ENCODE measurements at regions not wholly inside any gene's neighbourhood (a gene's known extent, or its start where the extent isn't known, plus 50 kb on each side); places are given as distances from the start of the nearest gene placed in this dataset.
"Not testable (repeated sequence)": the region's sequence is repeated elsewhere in the genome, so short reads cannot be mapped to it uniquely, and the experiment has no call there.

- DNase-seq: no peak
Measured at GRCh38 chr6:168871642-168872315, 381.9 kb downstream of the THBS2 start.

GRCh38 chr6:168870982-168871381, 382.7 kb downstream of the THBS2 start:
- DNase-seq: no peak

- no peak for DNase-seq
Measured at GRCh38 chr6:168867247-168868102, 386.2 kb downstream of the THBS2 start.

- DNase-seq: no peak
Measured at GRCh38 chr6:168866534-168866933, 387.1 kb downstream of the THBS2 start.

- no peak for DNase-seq
Measured at GRCh38 chr6:168865522-168865921, 388.1 kb downstream of the THBS2 start.

- no peak for DNase-seq
Measured at GRCh38 chr6:168864541-168865460, 388.8 kb downstream of the THBS2 start.

GRCh38 chr6:168863467-168863866, 390.2 kb downstream of the THBS2 start:
- DNase-seq: no peak

- no peak for DNase-seq
Measured at GRCh38 chr6:168862346-168862980, 391.2 kb downstream of the THBS2 start.

- DNase-seq: no peak
Measured at GRCh38 chr6:168860987-168861386, 392.7 kb downstream of the THBS2 start.

GRCh38 chr6:168860341-168860740, 393.3 kb downstream of the THBS2 start:
- DNase-seq: no peak

GRCh38 chr6:168858926-168859325, 394.7 kb downstream of the THBS2 start:
- DNase-seq: no peak

- DNase-seq: no peak
Measured at GRCh38 chr6:168856914-168857313, 396.7 kb downstream of the THBS2 start.

GRCh38 chr6:168852376-168852884, 401.2 kb downstream of the THBS2 start:
- no peak for DNase-seq

- DNase-seq: no peak
Measured at GRCh38 chr6:168851460-168852375, 401.9 kb downstream of the THBS2 start.

GRCh38 chr6:168850027-168850736, 403.5 kb downstream of the THBS2 start:
- DNase-seq: not testable (repeated sequence)

- no peak for DNase-seq
Measured at GRCh38 chr6:168849459-168849858, 404.2 kb downstream of the THBS2 start.

- DNase-seq: no peak
Measured at GRCh38 chr6:168848797-168849196, 404.8 kb downstream of the THBS2 start.

GRCh38 chr6:168844821-168845609, 404.0 kb downstream of the SMOC2 start:
- DNase-seq: no peak

GRCh38 chr6:168842632-168843212, 401.7 kb downstream of the SMOC2 start:
- not testable (repeated sequence) for DNase-seq

Data from stimulated activated naive CD4-positive, alpha-beta T cell (primary cell).